GM12878 (cell line): ENCODE measurements at regions not wholly inside any gene's neighbourhood (a gene's known extent, or its start where the extent isn't known, plus 50 kb on each side); places are given as distances from the start of the nearest gene placed in this dataset.
A peak's percentile ranks its signal among the peaks of the same experiment; 100 is the strongest.

Experiments used
- ATAC-seq: fragments of 200-7000 bp; cut with Tn5 transposase; 3 replicates; pipeline ENCODE4 v1.9.1; 2020; ENCODE audit warnings: mild to moderate bottlenecking, moderate library complexity
- BruUV-seq: library from RNA; stranded (reverse); fragments of 400-500 nt; replicated peaks from 2 replicates; lab custom pipeline; 2021; lab: Mats Ljungman, UMichigan
- CTCF ChIA-PET: fragments of 300-600 bp; sonication (Branson Sonifier 250); formaldehyde crosslinking; extraction: SDS; loops from one replicate; lab custom pipeline; 2021; ENCODE audit warnings: inconsistent platforms; lab: Yijun Ruan, JAX
- POLR2A ChIA-PET: fragments of 350-600 bp; formaldehyde crosslinking; extraction: SDS; loops from one replicate; lab custom pipeline; 2021; ENCODE audit warnings: inconsistent platforms; lab: Charles Lee
- RAD21 ChIA-PET: fragments of 300-600 bp; sonication (Branson Sonifier 250); formaldehyde crosslinking; loops from one replicate; lab custom pipeline; 2023; ENCODE audit warnings: antibody characterized with exemption; ENCODE audit not compliant: unreplicated experiment; lab: Charles Lee
- SMC1A ChIA-PET: fragments of 300-600 bp; sonication (Branson Sonifier 250); formaldehyde crosslinking; loops from one replicate; lab custom pipeline; 2023; ENCODE audit not compliant: unreplicated experiment, uncharacterized antibody; lab: Charles Lee
- DNase-seq: peaks from one replicate; pipeline ENCODE4 v3.0.0-alpha.2; 2011; ENCODE audit warnings: low read depth, low spot score
- FAIRE-seq: peaks from 3 replicates; lab custom pipeline; 2011; peaks lifted over from hg19 to GRCh38; lab: Jason Lieb, UNC
- H2AFZ ChIP-seq: 2 replicates; pipeline ENCODE4 v1.6.0; 2011; ENCODE audit warnings: low read depth, low read length, control low read depth; ENCODE audit not compliant: control insufficient read depth
- H3K27ac ChIP-seq: 2 replicates; pipeline ENCODE4 v1.5.1; 2011; ENCODE audit warnings: control low read depth; ENCODE audit not compliant: control insufficient read depth, insufficient read depth
- H3K27me3 ChIP-seq, 2 experiments: replicated peaks in 1 of 2; 2 replicates each; pipeline versions ENCODE4 v1.6.0 to v1.6.1; 2011; ENCODE audit warnings: low read length in 1 of 2; ENCODE audit not compliant: control insufficient read depth in 2 of 2, insufficient read depth in 2 of 2
- H3K36me3 ChIP-seq, 2 experiments: 2 replicates each; pipeline ENCODE4 v1.5.1; 2011; ENCODE audit warnings: low read length in 1 of 2; ENCODE audit not compliant: control insufficient read depth in 2 of 2, insufficient read depth in 2 of 2
- H3K4me1 ChIP-seq: 2 replicates; pipeline ENCODE4 v1.6.1; 2011; ENCODE audit warnings: mild to moderate bottlenecking, low read length, moderate library complexity, mixed read lengths; ENCODE audit not compliant: control insufficient read depth, insufficient read depth
- H3K4me2 ChIP-seq: 2 replicates; pipeline ENCODE4 v1.6.0; 2011; ENCODE audit warnings: control low read depth; ENCODE audit not compliant: control insufficient read depth, insufficient read depth
- H3K4me3 ChIP-seq: fragments of 200-600 bp; sonication (generic); 2 replicates; pipeline ENCODE4 v1.5.1; 2016
- H3K79me2 ChIP-seq: 2 replicates; pipeline ENCODE4 v1.6.0; 2011; ENCODE audit warnings: low read length; ENCODE audit not compliant: control insufficient read depth, insufficient read depth
- H3K9ac ChIP-seq: 2 replicates; pipeline ENCODE4 v1.8.0; 2011; ENCODE audit warnings: low read length, control low read depth, mixed read lengths; ENCODE audit not compliant: control insufficient read depth, insufficient read depth
- H3K9me3 ChIP-seq: replicated peaks from 3 replicates; pipeline ENCODE4 v1.5.1; 2011; ENCODE audit warnings: mild to moderate bottlenecking, low read length; ENCODE audit not compliant: control insufficient read depth, insufficient read depth
- H4K20me1 ChIP-seq: 2 replicates; pipeline ENCODE4 v1.6.0; 2011; ENCODE audit not compliant: control insufficient read depth, insufficient read depth
- ATF7 ChIP-seq: fragments of 450-650 bp; IDR thresholded peaks from 2 replicates; pipeline ENCODE4 v1.6.1; 2016; ENCODE audit warnings: low read depth, mild to moderate bottlenecking
- EGR1 ChIP-seq, 2 experiments: IDR thresholded peaks; 1 replicate in 1 of 2; 2 replicates in 1 of 2; pipeline ENCODE4 v1.6.1; 2011 to 2012; ENCODE audit warnings: low read depth in 2 of 2, low read length in 2 of 2, borderline replicate concordance in 1 of 2, mild to moderate bottlenecking in 1 of 2, moderate library complexity in 1 of 2
- EP300 ChIP-seq, 2 experiments: fragments of 150-350 bp in 1 of 2; IDR thresholded peaks; 2 replicates each; pipeline ENCODE4 v1.6.1; 2011 to 2012; ENCODE audit warnings: low read depth in 2 of 2, low read length in 2 of 2, borderline replicate concordance in 1 of 2, improper control_type of control experiment in 1 of 2, inconsistent platforms in 1 of 2; ENCODE audit not compliant: control insufficient read depth in 1 of 2
- GATAD2B ChIP-seq: fragments of 450-650 bp; conservative IDR thresholded peaks from 2 replicates; pipeline ENCODE4 v1.6.1; 2017; ENCODE audit warnings: low read depth, mild to moderate bottlenecking, moderate library complexity
- POU2F2 ChIP-seq: IDR thresholded peaks from 3 replicates; pipeline ENCODE4 v1.6.1; 2011; ENCODE audit warnings: low read depth, mild to moderate bottlenecking, low read length, borderline replicate concordance
- RAD21 ChIP-seq: IDR thresholded peaks from 2 replicates; pipeline ENCODE4 v1.6.1; 2011; ENCODE audit warnings: mild to moderate bottlenecking, low read depth, low read length, moderate library complexity; ENCODE audit not compliant: insufficient read depth
- SMC3 ChIP-seq: IDR thresholded peaks from 2 replicates; pipeline ENCODE4 v1.6.1; 2011; ENCODE audit warnings: low read length, improper control_type of control experiment, borderline replicate concordance
- TCF3 ChIP-seq: IDR thresholded peaks from 2 replicates; pipeline ENCODE4 v1.6.1; 2012; ENCODE audit warnings: low read depth, mild to moderate bottlenecking, low read length, borderline replicate concordance; ENCODE audit not compliant: insufficient read depth
- YY1 ChIP-seq: IDR thresholded peaks from 2 replicates; pipeline ENCODE4 v1.6.1; 2011; ENCODE audit warnings: low read depth, mild to moderate bottlenecking, low read length
- WGBS: methylation state at CpG from one replicate; pipeline ENCODE4 v1.1.6; 2016; ENCODE audit warnings: low lambda C conversion rate; ENCODE audit not compliant: insufficient replicate concordance, insufficient coverage; ENCODE audit errors: missing lambda C conversion rate; 5-methylcytosine and 5-hydroxymethylcytosine counted together
- in situ Hi-C: fragments of 300-500 bp; cut with MboI; formaldehyde crosslinking; loops from 9 replicates; pipeline ENCODE4 v1.14.3; 2018; ENCODE audit warnings: mixed read lengths
- intact Hi-C: fragments of 100-400 bp; cut with micrococcal nuclease; formaldehyde crosslinking; loops from one replicate; pipeline ENCODE4 v1.14.2; 2022; ENCODE audit not compliant: unreplicated experiment
- TF ChIP-seq, protein P1 (sequence below), 3 experiments: IDR thresholded peaks in 2 of 3; conservative IDR thresholded peaks in 1 of 3; 2 replicates each; pipeline ENCODE4 v1.5.1; 2011; ENCODE audit warnings: low read depth in 3 of 3, low read length in 3 of 3, mild to moderate bottlenecking in 3 of 3, control low read depth in 2 of 3, moderate library complexity in 2 of 3, inconsistent platforms in 1 of 3, mixed read lengths in 1 of 3; ENCODE audit not compliant: control insufficient read depth in 2 of 3, insufficient read depth in 1 of 3; ENCODE audit errors: extremely low read depth in 1 of 3
- TF ChIP-seq, protein P2 (sequence below): fragments of 450-650 bp; IDR thresholded peaks from 2 replicates; pipeline ENCODE4 v1.6.1; 2016; ENCODE audit warnings: mild to moderate bottlenecking, moderate library complexity, borderline replicate concordance
- TF ChIP-seq, protein P3 (sequence below): IDR thresholded peaks from 2 replicates; pipeline ENCODE4 v1.6.1; 2011; ENCODE audit warnings: mild to moderate bottlenecking, low read depth, low read length, moderate library complexity; ENCODE audit not compliant: insufficient replicate concordance

DNA sequence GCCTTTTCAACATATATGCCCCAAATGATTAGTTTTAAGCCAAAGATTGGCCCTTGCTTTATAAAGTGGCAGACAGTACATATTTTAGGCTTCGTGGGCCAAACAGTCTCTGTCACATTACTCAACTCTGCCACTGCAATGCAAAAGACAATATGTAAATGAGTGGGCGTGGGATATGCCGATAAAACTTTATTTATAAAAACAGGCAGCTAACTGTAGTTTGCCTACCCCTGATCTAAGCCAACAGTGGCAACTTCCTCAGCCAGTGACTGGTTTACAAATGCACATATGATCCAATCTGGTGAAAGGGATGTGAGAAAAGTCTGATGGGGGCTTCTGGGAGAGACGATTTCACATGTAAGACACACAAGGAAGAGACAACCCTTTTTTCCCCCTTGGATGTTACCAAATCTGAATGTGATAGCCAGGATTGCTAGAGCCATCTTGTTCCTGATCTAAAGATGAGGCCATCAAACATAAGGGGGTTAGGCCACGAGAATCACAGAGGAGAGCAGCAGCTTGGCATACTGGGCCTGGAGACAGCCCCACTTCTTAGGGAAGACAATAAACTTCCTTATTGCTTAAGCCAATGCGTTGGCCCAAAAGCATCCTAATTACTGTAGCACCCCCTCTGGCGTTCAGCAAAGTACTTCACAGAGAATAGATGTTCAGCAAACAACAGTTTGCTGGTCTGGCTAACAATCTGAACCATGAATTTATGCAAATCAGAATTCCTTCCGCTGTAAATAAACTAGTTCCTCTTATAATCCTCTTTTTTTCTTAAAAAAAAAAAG lies 75.2 kb upstream of the TMCC3 start:
- DNase-seq, result no peak
- Histone ChIP-seq H3K4me3 (no peak overlapping the region), H3K27ac (0 out of 2 replicates have a peak overlapping the region, but pooled peaks have one; percentile 6), H3K79me2 (peaks cover 6% of the 10 kb centered on the region), H3K4me1 (peaks cover 24% of the 10 kb centered on the region), H2AFZ (peak overlapping the region; percentile 26; the same call in 1 of the 2 replicates), H3K36me3 (peaks cover 0 to 2% of the 10 kb centered on the region in 2 experiments; a peak in 1 of 4 replicates), H3K4me2 (no peak overlapping the region), H3K9me3 (no peaks in the 10 kb centered on the region; the same call in 2 of the 3 replicates), H3K27me3 (no peaks in the 10 kb centered on the region), H4K20me1 (no peaks in the 10 kb centered on the region), H3K9ac (no peak overlapping the region)
- intact Hi-C loops, result no loop called here
- CTCF ChIA-PET, result interaction anchor here (1.1 to 1.9 kb wide), 3 partner anchors 21 to 149 kb away, joined by 3 to 5 read pairs (median 4); no protein-coding TSS in a partner anchor
- POLR2A ChIA-PET, result no interaction called here
- FAIRE-seq, result no peak
- WGBS, result 21% methylated on average over 8 of the region's 8 CpGs
- in situ Hi-C loops, result no loop called here
- RAD21 ChIA-PET, result no interaction called here
- SMC1A ChIA-PET, result interaction anchor here (0.6 to 1.3 kb wide), 3 partner anchors 19 to 127 kb away, joined by 3 to 4 read pairs (median 3); no protein-coding TSS in a partner anchor
- ATAC-seq, result peak; percentile 44
- no TSS peak for BruUV-seq
- TF ChIP-seq SMC3 (peak; percentile 25; the same call in 1 of the 2 replicates), EGR1 (IDR thresholded peaks at IDR 0.05; ENCODE audit: borderline replicate concordance in 1 of 2, low read depth in 2 of 2, low read length in 2 of 2) (peak in 1 of 2 experiments; percentile 3; a peak in 1 of 3 replicates), GATAD2B (no peak), EP300 (IDR thresholded peaks at IDR 0.05; ENCODE audit: borderline replicate concordance in 1 of 2, control insufficient read depth in 1 of 2, low read depth in 2 of 2, low read length in 2 of 2) (no peak), YY1 (0 out of 2 replicates have a peak, but pooled peaks have one; percentile 39), TCF3 (no peak), POU2F2 (0 out of 3 replicates have a peak, but pooled peaks have one; percentile 48), RAD21 (peak; percentile 56), ATF7 (no peak)
- TF ChIP-seq, protein P1, sequence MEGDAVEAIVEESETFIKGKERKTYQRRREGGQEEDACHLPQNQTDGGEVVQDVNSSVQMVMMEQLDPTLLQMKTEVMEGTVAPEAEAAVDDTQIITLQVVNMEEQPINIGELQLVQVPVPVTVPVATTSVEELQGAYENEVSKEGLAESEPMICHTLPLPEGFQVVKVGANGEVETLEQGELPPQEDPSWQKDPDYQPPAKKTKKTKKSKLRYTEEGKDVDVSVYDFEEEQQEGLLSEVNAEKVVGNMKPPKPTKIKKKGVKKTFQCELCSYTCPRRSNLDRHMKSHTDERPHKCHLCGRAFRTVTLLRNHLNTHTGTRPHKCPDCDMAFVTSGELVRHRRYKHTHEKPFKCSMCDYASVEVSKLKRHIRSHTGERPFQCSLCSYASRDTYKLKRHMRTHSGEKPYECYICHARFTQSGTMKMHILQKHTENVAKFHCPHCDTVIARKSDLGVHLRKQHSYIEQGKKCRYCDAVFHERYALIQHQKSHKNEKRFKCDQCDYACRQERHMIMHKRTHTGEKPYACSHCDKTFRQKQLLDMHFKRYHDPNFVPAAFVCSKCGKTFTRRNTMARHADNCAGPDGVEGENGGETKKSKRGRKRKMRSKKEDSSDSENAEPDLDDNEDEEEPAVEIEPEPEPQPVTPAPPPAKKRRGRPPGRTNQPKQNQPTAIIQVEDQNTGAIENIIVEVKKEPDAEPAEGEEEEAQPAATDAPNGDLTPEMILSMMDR (IDR thresholded peaks at IDR 0.05 in 2 of 3, conservative IDR thresholded peaks at IDR 0.05 in 1 of 3; ENCODE audit: control insufficient read depth in 2 of 3, extremely low read depth in 1 of 3, insufficient read depth in 1 of 3, low read depth in 3 of 3, low read length in 3 of 3), result peak; percentile 20 to 48 (median 27); a peak in 5 of 6 replicates
- TF ChIP-seq, protein P2, sequence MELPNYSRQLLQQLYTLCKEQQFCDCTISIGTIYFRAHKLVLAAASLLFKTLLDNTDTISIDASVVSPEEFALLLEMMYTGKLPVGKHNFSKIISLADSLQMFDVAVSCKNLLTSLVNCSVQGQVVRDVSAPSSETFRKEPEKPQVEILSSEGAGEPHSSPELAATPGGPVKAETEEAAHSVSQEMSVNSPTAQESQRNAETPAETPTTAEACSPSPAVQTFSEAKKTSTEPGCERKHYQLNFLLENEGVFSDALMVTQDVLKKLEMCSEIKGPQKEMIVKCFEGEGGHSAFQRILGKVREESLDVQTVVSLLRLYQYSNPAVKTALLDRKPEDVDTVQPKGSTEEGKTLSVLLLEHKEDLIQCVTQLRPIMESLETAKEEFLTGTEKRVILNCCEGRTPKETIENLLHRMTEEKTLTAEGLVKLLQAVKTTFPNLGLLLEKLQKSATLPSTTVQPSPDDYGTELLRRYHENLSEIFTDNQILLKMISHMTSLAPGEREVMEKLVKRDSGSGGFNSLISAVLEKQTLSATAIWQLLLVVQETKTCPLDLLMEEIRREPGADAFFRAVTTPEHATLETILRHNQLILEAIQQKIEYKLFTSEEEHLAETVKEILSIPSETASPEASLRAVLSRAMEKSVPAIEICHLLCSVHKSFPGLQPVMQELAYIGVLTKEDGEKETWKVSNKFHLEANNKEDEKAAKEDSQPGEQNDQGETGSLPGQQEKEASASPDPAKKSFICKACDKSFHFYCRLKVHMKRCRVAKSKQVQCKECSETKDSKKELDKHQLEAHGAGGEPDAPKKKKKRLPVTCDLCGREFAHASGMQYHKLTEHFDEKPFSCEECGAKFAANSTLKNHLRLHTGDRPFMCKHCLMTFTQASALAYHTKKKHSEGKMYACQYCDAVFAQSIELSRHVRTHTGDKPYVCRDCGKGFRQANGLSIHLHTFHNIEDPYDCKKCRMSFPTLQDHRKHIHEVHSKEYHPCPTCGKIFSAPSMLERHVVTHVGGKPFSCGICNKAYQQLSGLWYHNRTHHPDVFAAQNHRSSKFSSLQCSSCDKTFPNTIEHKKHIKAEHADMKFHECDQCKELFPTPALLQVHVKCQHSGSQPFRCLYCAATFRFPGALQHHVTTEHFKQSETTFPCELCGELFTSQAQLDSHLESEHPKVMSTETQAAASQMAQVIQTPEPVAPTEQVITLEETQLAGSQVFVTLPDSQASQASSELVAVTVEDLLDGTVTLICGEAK, result peak; percentile 90
- TF ChIP-seq, protein P3, sequence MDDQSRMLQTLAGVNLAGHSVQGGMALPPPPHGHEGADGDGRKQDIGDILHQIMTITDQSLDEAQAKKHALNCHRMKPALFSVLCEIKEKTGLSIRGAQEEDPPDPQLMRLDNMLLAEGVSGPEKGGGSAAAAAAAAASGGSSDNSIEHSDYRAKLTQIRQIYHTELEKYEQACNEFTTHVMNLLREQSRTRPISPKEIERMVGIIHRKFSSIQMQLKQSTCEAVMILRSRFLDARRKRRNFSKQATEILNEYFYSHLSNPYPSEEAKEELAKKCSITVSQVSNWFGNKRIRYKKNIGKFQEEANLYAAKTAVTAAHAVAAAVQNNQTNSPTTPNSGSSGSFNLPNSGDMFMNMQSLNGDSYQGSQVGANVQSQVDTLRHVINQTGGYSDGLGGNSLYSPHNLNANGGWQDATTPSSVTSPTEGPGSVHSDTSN, result no peak
